Left colon (tissue), 2 donors: ENCODE measurements at regions not wholly inside any gene's neighbourhood (a gene's known extent, or its start where the extent isn't known, plus 50 kb on each side); places are given as distances from the start of the nearest gene placed in this dataset.
"Not testable (repeated sequence)": the region's sequence is repeated elsewhere in the genome, so short reads cannot be mapped to it uniquely, and the experiment has no call there.

Source experiments
- ATAC-seq: fragments of 200-7000 bp; cut with Tn5 transposase; one replicate; pipeline ENCODE4 v1.9.1; 2020; ENCODE audit warnings: mild to moderate bottlenecking, moderate library complexity
- DNase-seq, 2 donors: peaks; one replicate each; pipeline ENCODE4 v3.0.0-alpha.2; 2020
- intact Hi-C, 2 donors: fragments of 100-400 bp; cut with DNase I in 1 of 2; cut with micrococcal nuclease in 1 of 2; formaldehyde crosslinking; loops; one replicate each; pipeline versions ENCODE4 v1.11.2 to v1.14.0; 2022; cut with DNase I, micrococcal nuclease
- donor health status: DM: no; HTN: no; CAD: no.
- donor health status: DM: yes; HTN: yes; CAD: no.

- DNase-seq (no peak), ATAC-seq (peak; percentile 89)
- intact Hi-C loops, result no loop called here
These were observed 71.2 kb upstream of the PELI2 start for GRCh38 chr14:56046996-56047395.

GRCh38 chr14:56049536-56049935, 68.7 kb upstream of the PELI2 start:
- ATAC-seq (peak; percentile 47), DNase-seq (no peak)
- intact Hi-C loops, result no loop called here

- ATAC-seq, result no peak
- no peak for DNase-seq
These were observed 62.7 kb upstream of the PELI2 start for GRCh38 chr14:56055511-56055910.

GRCh38 chr14:56056031-56056430, 62.2 kb upstream of the PELI2 start:
- no peak for ATAC-seq
- DNase-seq, result no peak
- intact Hi-C loops, result no loop called here

More at GRCh38 chr14:56055511-56055910, 62.7 kb upstream of the PELI2 start:
- intact Hi-C loops, result no loop called here

GRCh38 chr14:56057071-56057741, 61.0 kb upstream of the PELI2 start:
- ATAC-seq (no peak), DNase-seq (no peak)
- intact Hi-C loops, result no loop called here

- intact Hi-C loops, result no loop called here
- no peak for DNase-seq
- no peak for ATAC-seq
These were observed 60.4 kb upstream of the PELI2 start for GRCh38 chr14:56057767-56058166.

- ATAC-seq (peak; percentile 66), DNase-seq (no peak)
- intact Hi-C loops, result no loop called here
These were observed 59.2 kb upstream of the PELI2 start for GRCh38 chr14:56059054-56059453.

GRCh38 chr14:56061051-56061450, 57.2 kb upstream of the PELI2 start:
- DNase-seq (no peak), ATAC-seq (no peak)
- intact Hi-C loops, result no loop called here

- ATAC-seq (no peak), DNase-seq (no peak)
- intact Hi-C loops, result no loop called here
These were observed 55.1 kb upstream of the PELI2 start for GRCh38 chr14:56063131-56063530.

GRCh38 chr14:56064513-56064912, 53.7 kb upstream of the PELI2 start:
- DNase-seq, result no peak
- no peak for ATAC-seq

GRCh38 chr14:56065199-56065598, 53.0 kb upstream of the PELI2 start:
- ATAC-seq, DNase-seq, intact Hi-C loops: not testable (repeated sequence)

More at GRCh38 chr14:56064513-56064912, 53.7 kb upstream of the PELI2 start:
- intact Hi-C loops, result no loop called here

GRCh38 chr14:56065621-56066290, 52.5 kb upstream of the PELI2 start:
- ATAC-seq (peak; percentile 34), DNase-seq (no peak)
- intact Hi-C loops, result no loop called here
